Neural progenitor cell (in vitro differentiated cells): ENCODE measurements at regions not wholly inside any gene's neighbourhood (a gene's known extent, or its start where the extent isn't known, plus 50 kb on each side); places are given as distances from the start of the nearest gene placed in this dataset.

Source experiments
- DNase-seq: peaks from one replicate; pipeline ENCODE4 v3.0.0-alpha.2; 2016; ENCODE audit warnings: low spot score
- H2AFZ ChIP-seq: fragments of 200-600 bp; sonication (generic); replicated peaks from 2 replicates; pipeline ENCODE4 v1.6.1; 2016; ENCODE audit warnings: antibody characterized with exemption
- H3F3A ChIP-seq: fragments of 200-600 bp; sonication (generic); 2 replicates; pipeline ENCODE4 v1.6.1; 2016; ENCODE audit warnings: antibody characterized with exemption, low read depth
- H3K27ac ChIP-seq: fragments of 200-600 bp; sonication (generic); 2 replicates; pipeline ENCODE4 v1.5.1; 2016; ENCODE audit warnings: mild to moderate bottlenecking
- H3K27me3 ChIP-seq: fragments of 200-600 bp; sonication (generic); 2 replicates; pipeline ENCODE4 v1.6.1; 2016; ENCODE audit warnings: mild to moderate bottlenecking, moderate library complexity
- H3K36me3 ChIP-seq: fragments of 200-600 bp; sonication (generic); 2 replicates; pipeline ENCODE4 v1.5.1; 2016
- H3K4me1 ChIP-seq: fragments of 200-600 bp; sonication (generic); 2 replicates; pipeline ENCODE4 v1.6.1; 2016; ENCODE audit warnings: mixed run types
- H3K4me2 ChIP-seq: fragments of 200-600 bp; sonication (generic); 2 replicates; pipeline ENCODE4 v1.6.1; 2016
- H3K4me3 ChIP-seq: fragments of 200-600 bp; sonication (generic); 2 replicates; pipeline ENCODE4 v1.5.1; 2016
- H3K79me2 ChIP-seq: fragments of 200-600 bp; sonication (generic); 2 replicates; pipeline ENCODE4 v1.6.1; 2016; ENCODE audit warnings: low read depth
- H3K9ac ChIP-seq: fragments of 200-600 bp; sonication (generic); 2 replicates; pipeline ENCODE4 v1.6.1; 2016
- H3K9me3 ChIP-seq: fragments of 200-600 bp; sonication (generic); 2 replicates; pipeline ENCODE4 v1.5.1; 2016; ENCODE audit warnings: low read depth
- H4K20me1 ChIP-seq: fragments of 200-600 bp; sonication (generic); 2 replicates; pipeline ENCODE4 v1.6.1; 2016; ENCODE audit warnings: low read depth
- H3K27ac Mint-ChIP-seq: 3 replicates; pipeline ENCODE4 v1.8.0; 2021; ENCODE audit warnings: mixed read lengths
- H3K27me3 Mint-ChIP-seq: 2 replicates; pipeline ENCODE4 v1.8.0; 2022; ENCODE audit warnings: low read depth, mild to moderate bottlenecking, inconsistent platforms, moderate library complexity, mixed read lengths; ENCODE audit not compliant: insufficient read depth
- H3K36me3 Mint-ChIP-seq: 3 replicates; pipeline ENCODE4 v1.8.0; 2021; ENCODE audit warnings: mixed read lengths
- H3K4me1 Mint-ChIP-seq: 3 replicates; pipeline ENCODE4 v1.8.0; 2021; ENCODE audit warnings: mixed read lengths
- H3K4me3 Mint-ChIP-seq: 3 replicates; pipeline ENCODE4 v1.8.0; 2021; ENCODE audit warnings: mild to moderate bottlenecking, moderate library complexity, mixed read lengths
- H3K9me3 Mint-ChIP-seq: 3 replicates; pipeline ENCODE4 v1.8.0; 2020; ENCODE audit warnings: mixed read lengths
- EZH2 ChIP-seq: fragments of 200-600 bp; sonication (generic); IDR thresholded peaks from 2 replicates; pipeline ENCODE4 v1.6.1; 2017; ENCODE audit warnings: antibody characterized with exemption, mild to moderate bottlenecking, moderate library complexity
- EZH2phosphoT487 ChIP-seq: fragments of 200-600 bp; sonication (generic); IDR thresholded peaks from 2 replicates; pipeline ENCODE4 v1.6.1; 2017; ENCODE audit warnings: antibody characterized with exemption
- TF ChIP-seq, protein P1 (sequence below): fragments of 200-600 bp; sonication (generic); IDR thresholded peaks from 2 replicates; pipeline ENCODE4 v1.5.1; 2017; ENCODE audit warnings: antibody characterized with exemption, mild to moderate bottlenecking

DNA sequence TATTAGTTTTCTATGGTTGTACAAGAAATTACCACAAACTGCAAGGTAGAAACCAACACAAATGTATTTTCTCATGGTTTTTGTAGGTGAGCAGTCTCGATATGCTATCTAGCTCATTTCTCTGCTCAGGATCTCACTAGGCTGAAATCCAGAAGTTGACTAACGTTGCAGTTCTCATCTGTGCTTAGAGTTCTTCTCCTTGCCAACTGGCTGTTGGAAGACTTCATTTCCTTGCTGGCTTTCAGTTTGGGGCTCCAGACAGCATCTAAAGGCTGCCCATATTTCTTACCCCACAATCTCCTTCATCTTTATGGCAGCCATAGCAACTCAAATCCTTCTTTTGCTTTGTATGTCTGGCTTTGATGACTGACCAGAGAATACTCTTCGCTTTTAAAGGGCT is 362.6 kb upstream of the ADGRL4 start:
- no peaks in the 10 kb centered on the region for H3K79me2 ChIP-seq
- Mint-ChIP-seq H3K4me3 (no peak overlapping the region), H3K36me3 (no peaks in the 10 kb centered on the region), H3K27ac (no peak overlapping the region), H3K27me3 (peaks cover 4% of the 10 kb centered on the region), H3K4me1 (peaks cover 4% of the 10 kb centered on the region), H3K9me3 (peaks cover 3% of the 10 kb centered on the region)
- H3K27me3 ChIP-seq = no peaks in the 10 kb centered on the region
- H3F3A ChIP-seq = no peaks in the 10 kb centered on the region
- H4K20me1 ChIP-seq = no peaks in the 10 kb centered on the region
- TF ChIP-seq, protein P1, sequence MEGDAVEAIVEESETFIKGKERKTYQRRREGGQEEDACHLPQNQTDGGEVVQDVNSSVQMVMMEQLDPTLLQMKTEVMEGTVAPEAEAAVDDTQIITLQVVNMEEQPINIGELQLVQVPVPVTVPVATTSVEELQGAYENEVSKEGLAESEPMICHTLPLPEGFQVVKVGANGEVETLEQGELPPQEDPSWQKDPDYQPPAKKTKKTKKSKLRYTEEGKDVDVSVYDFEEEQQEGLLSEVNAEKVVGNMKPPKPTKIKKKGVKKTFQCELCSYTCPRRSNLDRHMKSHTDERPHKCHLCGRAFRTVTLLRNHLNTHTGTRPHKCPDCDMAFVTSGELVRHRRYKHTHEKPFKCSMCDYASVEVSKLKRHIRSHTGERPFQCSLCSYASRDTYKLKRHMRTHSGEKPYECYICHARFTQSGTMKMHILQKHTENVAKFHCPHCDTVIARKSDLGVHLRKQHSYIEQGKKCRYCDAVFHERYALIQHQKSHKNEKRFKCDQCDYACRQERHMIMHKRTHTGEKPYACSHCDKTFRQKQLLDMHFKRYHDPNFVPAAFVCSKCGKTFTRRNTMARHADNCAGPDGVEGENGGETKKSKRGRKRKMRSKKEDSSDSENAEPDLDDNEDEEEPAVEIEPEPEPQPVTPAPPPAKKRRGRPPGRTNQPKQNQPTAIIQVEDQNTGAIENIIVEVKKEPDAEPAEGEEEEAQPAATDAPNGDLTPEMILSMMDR = no peak
- TF ChIP-seq EZH2phosphoT487 = no peak
- no peak for TF ChIP-seq EZH2
- H2AFZ ChIP-seq = no peak overlapping the region
- no peak overlapping the region for H3K4me2 ChIP-seq
- peaks cover 7% of the 10 kb centered on the region for H3K4me1 ChIP-seq
- no peak overlapping the region for H3K4me3 ChIP-seq
- no peaks in the 10 kb centered on the region for H3K9me3 ChIP-seq
- H3K9ac ChIP-seq = no peak overlapping the region
- no peak overlapping the region for H3K27ac ChIP-seq
- DNase-seq = no peak
- no peaks in the 10 kb centered on the region for H3K36me3 ChIP-seq

- Histone ChIP-seq H3K27me3 (no peaks in the 10 kb centered on the region), H3K79me2 (no peaks in the 10 kb centered on the region), H2AFZ (no peak overlapping the region), H3F3A (no peaks in the 10 kb centered on the region), H4K20me1 (no peaks in the 10 kb centered on the region), H3K9me3 (no peaks in the 10 kb centered on the region), H3K36me3 (no peaks in the 10 kb centered on the region), H3K27ac (no peak overlapping the region), H3K4me1 (no peaks in the 10 kb centered on the region), H3K4me3 (no peak overlapping the region), H3K4me2 (no peak overlapping the region), H3K9ac (no peak overlapping the region)
- H3K27me3 Mint-ChIP-seq = no peaks in the 10 kb centered on the region
- DNase-seq = no peak
- no peaks in the 10 kb centered on the region for H3K4me1 Mint-ChIP-seq
- no peak overlapping the region for H3K27ac Mint-ChIP-seq
- TF ChIP-seq EZH2phosphoT487 (no peak), EZH2 (no peak)
- TF ChIP-seq, protein P1 = no peak
- H3K36me3 Mint-ChIP-seq = no peaks in the 10 kb centered on the region
- no peaks in the 10 kb centered on the region for H3K9me3 Mint-ChIP-seq
- H3K4me3 Mint-ChIP-seq = no peak overlapping the region
These were observed 358.4 kb upstream of the ADGRL4 start for GRCh38 chr1:79364896-79365295.

GRCh38 chr1:79363430-79363829 is 356.9 kb upstream of the ADGRL4 start:
- no peaks in the 10 kb centered on the region for H3K36me3 Mint-ChIP-seq
- H2AFZ ChIP-seq = no peak overlapping the region
- H3K9ac ChIP-seq = no peak overlapping the region
- H3K27ac ChIP-seq = no peak overlapping the region
- H3K27ac Mint-ChIP-seq = no peak overlapping the region
- no peaks in the 10 kb centered on the region for H3K4me1 ChIP-seq
- H3K9me3 Mint-ChIP-seq = no peaks in the 10 kb centered on the region
- no peaks in the 10 kb centered on the region for H3F3A ChIP-seq
- no peaks in the 10 kb centered on the region for H3K27me3 ChIP-seq
- no peak for DNase-seq
- H4K20me1 ChIP-seq = no peaks in the 10 kb centered on the region
- H3K4me1 Mint-ChIP-seq = no peaks in the 10 kb centered on the region
- H3K4me3 Mint-ChIP-seq = no peak overlapping the region
- no peaks in the 10 kb centered on the region for H3K27me3 Mint-ChIP-seq
- TF ChIP-seq EZH2 (no peak), EZH2phosphoT487 (no peak)
- TF ChIP-seq, protein P1 = no peak
- no peak overlapping the region for H3K4me2 ChIP-seq
- H3K9me3 ChIP-seq = no peaks in the 10 kb centered on the region
- H3K4me3 ChIP-seq = no peak overlapping the region
- H3K79me2 ChIP-seq = no peaks in the 10 kb centered on the region
- H3K36me3 ChIP-seq = no peaks in the 10 kb centered on the region

- H3K36me3 Mint-ChIP-seq = no peaks in the 10 kb centered on the region
- H3K79me2 ChIP-seq = no peaks in the 10 kb centered on the region
- H3K27me3 ChIP-seq = no peaks in the 10 kb centered on the region
- no peaks in the 10 kb centered on the region for H3K9me3 ChIP-seq
- H3K9me3 Mint-ChIP-seq = no peaks in the 10 kb centered on the region
- no peaks in the 10 kb centered on the region for H3F3A ChIP-seq
- H2AFZ ChIP-seq = no peak overlapping the region
- no peak for DNase-seq
- H4K20me1 ChIP-seq = no peaks in the 10 kb centered on the region
- H3K9ac ChIP-seq = no peak overlapping the region
- no peak overlapping the region for H3K4me3 Mint-ChIP-seq
- no peak overlapping the region for H3K4me2 ChIP-seq
- H3K27me3 Mint-ChIP-seq = no peaks in the 10 kb centered on the region
- no peak overlapping the region for H3K27ac ChIP-seq
- TF ChIP-seq, protein P1 = peak; percentile 23
- no peak for TF ChIP-seq EZH2phosphoT487
- H3K36me3 ChIP-seq = no peaks in the 10 kb centered on the region
- H3K27ac Mint-ChIP-seq = no peak overlapping the region
- no peaks in the 10 kb centered on the region for H3K4me1 ChIP-seq
- no peaks in the 10 kb centered on the region for H3K4me1 Mint-ChIP-seq
- H3K4me3 ChIP-seq = no peak overlapping the region
These were observed 355.9 kb upstream of the ADGRL4 start for GRCh38 chr1:79362470-79362869.
